IgD-negative memory B cell (primary cell): ENCODE measurements at regions not wholly inside any gene's neighbourhood (a gene's known extent, or its start where the extent isn't known, plus 50 kb on each side); places are given as distances from the start of the nearest gene placed in this dataset.

Experiments used
- H3K27ac Mint-ChIP-seq, 3 donors: one replicate each; pipeline ENCODE4 v1.8.0; 2020 to 2022; ENCODE audit warnings: mild to moderate bottlenecking in 3 of 3, mixed read lengths in 3 of 3, moderate library complexity in 1 of 3
- H3K27me3 Mint-ChIP-seq: one replicate; pipeline ENCODE4 v1.8.0; 2021; ENCODE audit warnings: mixed read lengths
- H3K36me3 Mint-ChIP-seq: one replicate; pipeline ENCODE4 v1.8.0; 2020; ENCODE audit warnings: mild to moderate bottlenecking, mixed read lengths
- H3K4me1 Mint-ChIP-seq, 3 donors: one replicate each; pipeline ENCODE4 v1.8.0; 2020 to 2022; ENCODE audit warnings: mixed read lengths in 3 of 3, mild to moderate bottlenecking in 1 of 3
- H3K4me3 Mint-ChIP-seq, 4 donors: one replicate each; pipeline ENCODE4 v1.8.0; 2020 to 2022; ENCODE audit warnings: mild to moderate bottlenecking in 4 of 4, mixed read lengths in 4 of 4, moderate library complexity in 3 of 4
- H3K9me3 Mint-ChIP-seq, 3 donors: one replicate each; pipeline ENCODE4 v1.8.0; 2020 to 2021; ENCODE audit warnings: mixed read lengths in 3 of 3, mild to moderate bottlenecking in 1 of 3

DNA sequence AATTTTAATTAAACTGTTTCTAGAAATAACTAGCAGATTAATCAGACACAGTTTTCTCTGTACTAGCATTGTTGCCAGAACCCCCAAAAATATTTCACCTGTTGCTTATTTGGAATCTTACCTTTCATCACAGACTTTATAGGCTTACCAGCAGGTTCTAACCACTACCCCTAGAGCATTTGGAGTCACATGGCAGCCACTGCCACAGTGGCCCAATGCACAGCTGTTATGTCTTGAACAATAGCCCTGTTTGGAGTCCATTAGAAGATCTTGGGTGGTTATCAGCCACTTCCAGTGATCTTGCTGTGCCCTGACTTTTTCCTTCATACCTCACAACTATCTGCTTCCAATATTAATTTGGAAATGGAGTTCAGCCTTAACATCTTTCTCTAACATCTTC is 186.2 kb upstream of the TANK start:
- Mint-ChIP-seq H3K27ac (no peak overlapping the region), H3K9me3 (peaks cover 0 to 2% (median 2%) of the 10 kb centered on the region in 3 donors), H3K36me3 (no peaks in the 10 kb centered on the region), H3K4me1 (peaks cover 0 to 2% (median 0%) of the 10 kb centered on the region in 3 donors), H3K27me3 (peaks cover 2% of the 10 kb centered on the region), H3K4me3 (no peak overlapping the region)

DNA sequence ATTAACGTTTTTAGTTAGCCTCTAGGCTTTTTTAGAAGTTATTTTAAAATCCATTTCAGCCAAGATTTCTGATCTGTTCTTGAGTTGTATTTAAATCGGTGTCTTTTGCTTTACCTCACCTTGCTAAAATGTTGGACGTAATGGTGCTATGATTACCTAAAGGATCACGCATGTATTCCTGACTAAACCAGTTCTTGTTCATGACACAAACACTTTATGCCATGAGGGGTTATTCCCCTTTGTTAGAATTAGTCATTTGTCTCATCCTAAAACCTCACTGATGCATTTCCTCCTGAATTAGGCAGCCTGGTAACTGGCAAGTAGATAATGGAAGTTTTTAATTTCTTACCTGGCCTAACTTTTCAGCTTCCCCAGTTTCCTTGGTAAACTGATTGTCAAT is 185.4 kb upstream of the TANK start:
- Mint-ChIP-seq H3K4me3 (no peak overlapping the region), H3K27ac (no peak overlapping the region), H3K36me3 (peaks cover 3% of the 10 kb centered on the region), H3K9me3 (peaks cover 0 to 6% (median 2%) of the 10 kb centered on the region in 3 donors), H3K4me1 (peaks cover 0 to 2% (median 0%) of the 10 kb centered on the region in 3 donors), H3K27me3 (peaks cover 2% of the 10 kb centered on the region)

DNA sequence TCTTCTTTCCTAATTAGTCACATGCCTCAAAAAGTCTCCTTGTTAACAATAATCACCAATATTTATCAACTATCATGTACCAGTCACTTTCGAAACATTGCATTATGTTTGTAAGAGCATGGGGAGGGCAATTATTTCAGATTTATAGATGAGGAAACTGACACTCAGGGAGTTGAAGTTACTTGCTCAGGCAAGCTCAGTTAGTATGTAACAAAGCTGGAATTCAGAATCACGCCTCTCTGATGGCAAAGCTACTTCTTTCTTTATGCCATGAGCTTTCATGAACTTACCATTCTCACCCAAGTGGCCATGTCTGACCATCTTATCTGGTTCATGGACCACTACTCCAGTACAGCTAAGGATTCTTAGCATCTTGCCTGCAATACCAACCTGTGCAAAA is 183.4 kb upstream of the TANK start:
- Mint-ChIP-seq H3K27me3 (peaks cover 4% of the 10 kb centered on the region), H3K4me1 (no peaks in the 10 kb centered on the region), H3K36me3 (peaks cover 3% of the 10 kb centered on the region), H3K4me3 (no peak overlapping the region), H3K9me3 (peaks cover 0 to 6% (median 2%) of the 10 kb centered on the region in 3 donors), H3K27ac (no peak overlapping the region)

DNA sequence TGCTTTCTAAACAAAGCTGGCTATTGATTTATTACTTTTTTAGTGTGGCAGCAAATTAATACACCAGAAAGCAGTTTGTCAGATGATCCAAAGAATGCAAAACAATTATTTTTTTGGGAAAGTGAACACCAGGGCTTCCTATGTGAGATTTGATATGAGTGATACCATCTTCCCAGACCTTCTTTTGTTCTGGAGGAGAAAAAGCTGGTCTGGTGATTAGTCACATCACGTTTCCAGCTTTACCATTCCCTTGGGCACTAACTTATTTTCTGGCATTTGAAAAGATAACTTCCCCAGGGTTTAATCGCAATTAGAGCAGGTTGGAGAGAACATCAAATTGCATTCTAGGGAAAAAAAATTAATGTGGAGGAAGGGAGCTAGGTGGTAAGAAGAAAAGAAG is 182.9 kb upstream of the TANK start:
- H3K9me3 Mint-ChIP-seq, result peaks cover 0 to 6% (median 2%) of the 10 kb centered on the region in 3 donors
- H3K4me1 Mint-ChIP-seq, result no peaks in the 10 kb centered on the region
- H3K36me3 Mint-ChIP-seq, result peaks cover 3% of the 10 kb centered on the region
- H3K4me3 Mint-ChIP-seq, result no peak overlapping the region
- H3K27ac Mint-ChIP-seq, result no peak overlapping the region
- peaks cover 4% of the 10 kb centered on the region for H3K27me3 Mint-ChIP-seq

DNA sequence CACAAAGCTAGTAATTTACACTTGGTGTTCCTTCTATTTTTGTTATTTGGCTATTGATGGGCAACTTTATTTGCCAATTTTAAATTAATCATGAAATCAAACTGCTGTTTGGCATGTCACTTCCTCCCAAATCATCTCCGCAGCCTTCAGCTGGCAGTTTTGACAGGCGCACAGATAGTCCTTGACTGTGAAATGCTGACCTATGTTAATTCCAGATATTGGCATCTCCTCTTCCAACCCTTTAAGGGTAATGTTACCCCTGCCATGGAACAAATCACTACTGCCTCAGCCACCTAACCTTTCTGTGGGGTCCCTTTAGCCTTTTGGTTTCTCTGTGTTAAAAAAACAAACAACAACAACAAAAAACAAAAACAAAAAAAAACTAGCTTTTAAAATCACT is 182.4 kb upstream of the TANK start:
- no peak overlapping the region for H3K4me3 Mint-ChIP-seq
- H3K27ac Mint-ChIP-seq, result no peak overlapping the region
- H3K27me3 Mint-ChIP-seq, result peaks cover 4% of the 10 kb centered on the region
- no peaks in the 10 kb centered on the region for H3K4me1 Mint-ChIP-seq
- peaks cover 3% of the 10 kb centered on the region for H3K36me3 Mint-ChIP-seq
- peaks cover 0 to 6% (median 2%) of the 10 kb centered on the region in 3 donors for H3K9me3 Mint-ChIP-seq

DNA sequence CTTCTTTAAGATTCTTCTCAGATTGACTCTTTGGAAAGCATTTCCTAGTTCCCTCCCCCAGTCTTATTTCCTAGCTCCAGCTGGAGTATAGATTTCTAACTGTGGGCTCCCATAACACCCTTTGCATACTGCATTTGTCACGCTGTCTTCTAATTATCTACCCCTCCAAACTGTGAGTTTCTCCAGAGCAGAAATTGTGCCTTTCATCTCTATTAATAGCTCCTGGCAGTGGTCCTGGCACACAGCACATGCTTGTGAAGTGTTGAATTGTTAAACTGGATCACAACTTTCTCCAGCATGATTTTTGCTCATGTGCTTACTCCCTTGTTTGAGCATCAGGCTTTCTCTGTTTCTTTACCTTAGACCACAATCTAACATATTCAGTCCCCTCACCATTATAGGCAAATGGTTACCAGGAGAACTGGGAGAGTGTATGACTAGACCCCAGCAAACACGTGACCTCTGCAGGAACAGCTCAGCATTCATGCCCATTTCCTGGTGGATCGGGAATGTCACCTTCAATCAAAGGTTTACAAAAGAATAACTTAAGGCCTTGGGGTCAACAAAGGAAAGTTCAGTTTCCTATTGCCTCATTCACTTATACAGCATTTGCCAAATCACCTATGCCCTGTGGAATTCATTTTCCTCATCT is 175.7 kb upstream of the TANK start:
- H3K9me3 Mint-ChIP-seq, result peaks cover 0 to 4% (median 2%) of the 10 kb centered on the region in 3 donors
- H3K36me3 Mint-ChIP-seq, result no peaks in the 10 kb centered on the region
- peaks cover 3% of the 10 kb centered on the region for H3K27me3 Mint-ChIP-seq
- no peak overlapping the region for H3K27ac Mint-ChIP-seq
- H3K4me1 Mint-ChIP-seq, result no peaks in the 10 kb centered on the region
- H3K4me3 Mint-ChIP-seq, result no peak overlapping the region

DNA sequence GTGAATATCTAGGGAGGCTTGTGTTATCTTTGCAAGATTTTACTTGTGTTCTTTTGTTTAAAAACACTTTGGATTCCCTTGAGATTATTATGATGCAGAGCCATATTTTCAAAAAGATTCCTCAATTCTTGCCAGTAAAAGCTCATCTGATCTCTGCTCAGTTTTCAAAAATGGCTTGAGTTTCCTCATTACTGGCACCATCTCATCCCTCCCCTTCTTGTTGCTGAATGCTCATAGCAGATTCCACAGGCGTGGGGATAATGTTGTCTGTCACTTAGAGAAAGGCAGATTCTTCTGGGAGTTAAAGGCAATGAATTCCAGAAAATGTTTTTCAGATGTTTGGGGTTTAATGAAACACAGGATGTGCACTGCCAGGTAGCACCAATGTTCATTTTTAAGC is 170.4 kb upstream of the TANK start:
- H3K27me3 Mint-ChIP-seq, result peaks cover 2% of the 10 kb centered on the region
- no peak overlapping the region for H3K4me3 Mint-ChIP-seq
- no peak overlapping the region for H3K27ac Mint-ChIP-seq
- no peaks in the 10 kb centered on the region for H3K36me3 Mint-ChIP-seq
- peaks cover 1 to 7% (median 5%) of the 10 kb centered on the region in 3 donors for H3K4me1 Mint-ChIP-seq
- peaks cover 0 to 4% (median 2%) of the 10 kb centered on the region in 3 donors for H3K9me3 Mint-ChIP-seq

DNA sequence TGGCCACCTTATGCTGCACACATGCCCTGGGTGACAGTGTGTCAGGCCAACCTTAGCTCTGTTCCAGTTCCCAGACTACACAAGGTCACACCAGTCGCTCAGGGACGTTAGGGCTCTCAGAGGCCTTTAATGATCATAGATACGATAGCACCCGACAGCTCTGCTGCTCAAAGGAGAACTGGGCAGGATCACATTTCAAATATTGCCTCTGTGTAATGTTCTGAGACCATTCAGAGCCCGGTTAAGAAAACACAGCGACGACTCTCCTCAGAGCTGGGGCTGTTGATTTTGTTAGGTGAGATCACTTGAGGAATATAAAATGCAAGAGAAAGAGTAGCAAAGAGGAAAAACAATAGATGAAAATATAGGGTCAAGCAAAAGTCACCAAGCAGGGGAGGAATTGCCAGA is 166.6 kb upstream of the TANK start:
- H3K9me3 Mint-ChIP-seq, result no peaks in the 10 kb centered on the region
- H3K4me3 Mint-ChIP-seq, result no peak overlapping the region
- H3K27me3 Mint-ChIP-seq, result no peaks in the 10 kb centered on the region
- H3K4me1 Mint-ChIP-seq, result peaks cover 1 to 7% (median 5%) of the 10 kb centered on the region in 3 donors
- no peak overlapping the region for H3K27ac Mint-ChIP-seq
- no peaks in the 10 kb centered on the region for H3K36me3 Mint-ChIP-seq

DNA sequence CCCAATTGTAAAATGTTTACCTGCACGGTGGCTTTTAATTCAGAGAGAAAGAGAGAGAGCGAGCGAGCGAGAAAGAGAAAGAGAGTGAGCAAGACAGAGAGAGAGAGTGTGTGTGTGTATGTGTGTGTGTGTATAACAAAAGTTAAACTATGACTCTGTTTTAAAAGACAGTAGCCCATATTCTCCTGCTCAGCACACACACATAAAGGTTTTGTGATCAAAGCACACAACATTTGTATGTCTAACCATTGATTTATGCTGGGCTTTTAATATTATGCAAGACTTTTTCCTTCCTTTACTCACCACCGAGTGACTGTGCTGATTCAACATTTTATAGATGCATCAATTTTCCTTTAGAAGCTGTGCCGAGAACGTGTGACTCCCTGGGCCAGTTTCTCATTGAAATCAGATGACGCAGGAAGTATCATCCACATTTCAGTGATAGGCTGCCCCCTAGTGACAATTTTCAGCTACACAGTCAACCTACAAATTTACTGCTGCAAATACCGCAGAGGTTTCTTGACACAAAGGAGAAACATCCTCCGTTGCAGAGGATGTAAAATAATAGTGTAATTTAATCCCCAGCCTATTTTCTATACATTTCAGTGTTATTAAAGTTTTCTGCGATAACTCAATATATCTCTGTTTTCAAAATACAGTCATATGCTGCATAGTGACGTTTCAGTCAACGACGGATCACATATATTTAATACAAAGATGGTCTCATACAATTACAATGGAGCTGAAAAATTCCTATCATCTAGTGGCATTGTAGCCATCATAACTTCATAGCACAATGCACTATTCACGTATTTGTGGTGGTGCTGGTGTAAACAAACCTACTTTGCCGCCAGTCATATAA is 165.9 kb upstream of the TANK start:
- Mint-ChIP-seq H3K4me3 (no peak overlapping the region), H3K4me1 (peaks cover 1 to 7% (median 5%) of the 10 kb centered on the region in 3 donors), H3K27ac (no peak overlapping the region), H3K36me3 (no peaks in the 10 kb centered on the region), H3K9me3 (no peaks in the 10 kb centered on the region), H3K27me3 (no peaks in the 10 kb centered on the region)

DNA sequence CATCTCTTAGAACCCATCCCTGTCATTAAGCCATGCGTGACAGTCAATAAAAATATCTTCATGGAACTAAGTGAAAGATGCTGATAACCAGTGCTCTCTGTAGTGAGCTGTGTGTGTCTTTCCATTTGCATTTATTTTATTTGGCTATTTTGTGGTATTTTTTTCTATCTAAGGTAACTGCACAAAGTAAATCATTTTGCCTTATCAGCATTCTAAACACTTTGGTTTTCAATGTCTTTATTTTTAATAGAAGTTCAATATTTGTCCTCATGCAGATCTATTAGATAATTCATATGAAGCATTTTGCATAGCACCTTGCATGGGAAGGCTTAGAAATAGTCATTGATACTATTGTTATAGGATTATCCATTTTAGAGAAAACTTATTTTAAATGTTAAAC is 163.6 kb upstream of the TANK start:
- Mint-ChIP-seq H3K36me3 (no peaks in the 10 kb centered on the region), H3K4me1 (peaks cover 1 to 7% (median 5%) of the 10 kb centered on the region in 3 donors), H3K4me3 (no peak overlapping the region), H3K9me3 (no peaks in the 10 kb centered on the region), H3K27me3 (no peaks in the 10 kb centered on the region), H3K27ac (no peak overlapping the region)

DNA sequence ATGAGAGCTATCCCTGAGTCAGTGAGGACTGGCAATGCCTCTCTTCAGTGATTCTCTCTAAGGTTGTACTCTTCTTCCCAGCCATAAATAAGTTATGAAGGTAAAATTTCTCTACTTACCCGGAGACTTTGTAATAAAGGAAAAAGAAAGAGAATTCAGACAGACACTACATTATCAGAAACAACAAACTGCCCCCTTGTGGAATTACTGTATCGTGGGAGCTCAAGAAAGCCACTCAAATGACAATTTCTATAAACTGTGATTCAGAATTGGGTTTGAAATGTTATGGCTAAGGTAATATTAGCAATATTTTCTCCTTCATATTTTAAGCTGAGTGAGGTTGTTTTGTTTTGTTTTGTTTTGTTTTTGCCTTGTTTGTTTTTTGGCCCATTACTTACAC is 155.8 kb upstream of the TANK start:
- Mint-ChIP-seq H3K4me1 (no peaks in the 10 kb centered on the region), H3K9me3 (peaks cover 0 to 2% (median 0%) of the 10 kb centered on the region in 3 donors), H3K27me3 (peaks cover 12% of the 10 kb centered on the region), H3K27ac (no peak overlapping the region), H3K36me3 (no peaks in the 10 kb centered on the region), H3K4me3 (no peak overlapping the region)

DNA sequence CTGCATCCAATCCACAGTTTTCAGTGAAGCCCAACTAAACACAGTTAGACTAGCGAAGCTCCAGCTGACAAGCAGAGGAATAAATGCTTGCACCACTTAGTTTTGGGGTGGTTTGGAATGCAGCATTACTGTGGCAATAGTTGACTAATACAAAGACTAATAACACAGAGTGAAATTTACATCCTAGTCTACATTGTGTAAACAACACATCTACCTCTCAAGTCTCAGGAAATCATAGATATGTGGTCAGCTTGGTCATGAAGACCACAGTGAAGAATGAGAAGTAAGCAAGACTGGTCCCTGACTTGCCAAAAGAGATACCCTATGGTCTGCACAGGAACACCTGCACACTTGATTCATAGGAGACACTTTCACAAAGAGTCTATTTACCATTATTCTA is 155.1 kb upstream of the TANK start:
- peaks cover 16% of the 10 kb centered on the region for H3K27me3 Mint-ChIP-seq
- H3K27ac Mint-ChIP-seq, result no peak overlapping the region
- H3K4me1 Mint-ChIP-seq, result no peaks in the 10 kb centered on the region
- H3K9me3 Mint-ChIP-seq, result peaks cover 0 to 2% (median 0%) of the 10 kb centered on the region in 3 donors
- H3K36me3 Mint-ChIP-seq, result no peaks in the 10 kb centered on the region
- H3K4me3 Mint-ChIP-seq, result no peak overlapping the region

DNA sequence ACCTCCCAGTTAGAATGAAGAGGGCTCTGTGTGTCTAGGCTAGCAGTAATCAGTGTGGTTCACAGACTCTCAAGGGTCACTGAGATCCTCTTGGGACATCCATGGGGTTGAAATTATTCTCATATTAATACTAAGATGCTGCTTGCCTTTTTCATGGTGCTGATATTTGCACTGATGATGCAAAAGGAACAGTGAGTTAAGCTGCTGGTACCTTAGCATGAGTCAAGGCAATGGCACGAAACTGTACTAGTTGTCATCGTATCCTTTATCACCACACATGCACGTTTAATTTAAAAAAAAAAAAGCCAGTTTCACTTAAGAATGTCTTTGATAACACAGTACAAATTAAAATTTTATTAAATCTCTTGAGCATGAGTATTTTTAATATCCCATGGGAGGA is 151.9 kb upstream of the TANK start:
- Mint-ChIP-seq H3K4me3 (no peak overlapping the region), H3K27ac (no peak overlapping the region), H3K36me3 (no peaks in the 10 kb centered on the region), H3K9me3 (peaks cover 0 to 4% (median 0%) of the 10 kb centered on the region in 3 donors), H3K27me3 (peaks cover 16% of the 10 kb centered on the region), H3K4me1 (no peaks in the 10 kb centered on the region)

DNA sequence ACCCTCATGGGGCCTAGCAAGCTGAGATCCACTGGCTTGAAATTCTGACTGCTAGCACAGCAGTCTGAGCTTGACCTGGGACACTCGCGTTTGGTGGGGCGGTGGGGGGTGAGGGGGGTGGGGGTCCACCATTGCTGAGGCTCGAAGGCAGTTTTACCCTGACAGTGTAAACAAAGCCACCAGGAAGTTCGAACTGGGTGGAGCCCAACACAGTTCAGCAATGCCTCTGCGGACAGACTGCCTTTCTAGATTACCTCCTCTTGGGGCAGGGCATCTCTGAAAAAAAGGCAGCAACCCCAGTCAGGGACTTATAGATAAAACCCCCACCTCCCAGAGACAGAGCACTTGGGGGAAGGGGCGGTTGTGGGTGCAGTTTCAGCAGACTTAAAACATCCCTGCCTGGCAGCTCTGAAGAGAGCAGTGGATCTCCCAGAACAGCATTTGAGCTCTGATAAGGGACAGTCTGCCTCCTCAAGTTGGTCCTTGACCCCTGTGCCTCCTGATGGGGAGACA is 149.7 kb upstream of the TANK start:
- H3K4me1 Mint-ChIP-seq, result no peaks in the 10 kb centered on the region
- H3K27me3 Mint-ChIP-seq, result peaks cover 16% of the 10 kb centered on the region
- peaks cover 2 to 8% (median 2%) of the 10 kb centered on the region in 3 donors for H3K9me3 Mint-ChIP-seq
- no peaks in the 10 kb centered on the region for H3K36me3 Mint-ChIP-seq
- no peak overlapping the region for H3K27ac Mint-ChIP-seq
- H3K4me3 Mint-ChIP-seq, result no peak overlapping the region

DNA sequence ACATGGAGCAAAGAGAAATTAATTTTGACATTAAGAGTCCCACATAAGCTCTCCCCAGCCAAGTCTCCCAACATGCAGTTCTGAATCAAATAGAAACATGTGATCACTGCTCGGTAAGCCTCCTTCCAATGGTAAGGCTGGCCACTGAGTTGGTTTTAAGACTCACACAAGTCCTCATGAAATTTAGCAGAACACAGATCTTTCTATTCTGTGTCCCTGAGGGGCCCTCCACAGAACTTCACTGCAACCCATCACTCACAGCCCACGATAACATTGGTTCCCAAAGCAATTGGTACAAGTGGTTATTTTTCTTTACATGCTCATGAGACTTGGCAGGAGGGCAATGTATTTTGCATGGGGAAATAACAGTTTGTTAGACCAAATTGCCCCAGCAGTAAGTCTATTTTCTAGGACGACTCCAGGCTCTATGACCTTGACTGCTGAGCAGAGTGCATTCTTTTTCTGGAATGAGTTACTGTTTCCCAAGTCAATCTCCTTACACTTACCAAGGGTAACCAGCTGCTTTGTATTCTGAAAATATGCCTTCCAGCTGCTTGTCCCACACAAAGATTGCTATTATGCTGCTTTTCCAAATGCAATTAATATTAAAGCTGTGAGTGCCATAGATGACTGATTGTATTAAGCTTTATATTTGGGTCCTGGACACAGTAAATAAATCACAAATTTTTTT is 142.3 kb upstream of the TANK start:
- H3K9me3 Mint-ChIP-seq, result peaks cover 2 to 10% (median 2%) of the 10 kb centered on the region in 3 donors
- H3K4me3 Mint-ChIP-seq, result no peak overlapping the region
- H3K27ac Mint-ChIP-seq, result no peak overlapping the region
- peaks cover 0 to 1% (median 0%) of the 10 kb centered on the region in 3 donors for H3K4me1 Mint-ChIP-seq
- H3K36me3 Mint-ChIP-seq, result no peaks in the 10 kb centered on the region
- no peaks in the 10 kb centered on the region for H3K27me3 Mint-ChIP-seq
